Loucy (cell line): ENCODE measurements at regions not wholly inside any gene's neighbourhood (a gene's known extent, or its start where the extent isn't known, plus 50 kb on each side); places are given as distances from the start of the nearest gene placed in this dataset.

ENCODE experiments used
- EZH2phosphoT487 ChIP-seq: fragments of 200-600 bp; IDR thresholded peaks from 2 replicates; pipeline ENCODE4 v1.6.1; 2018; ENCODE audit warnings: antibody characterized with exemption, mild to moderate bottlenecking, moderate library complexity, borderline replicate concordance
- TF ChIP-seq, protein P1 (sequence below): fragments of 200-600 bp; sonication (generic); conservative IDR thresholded peaks from 2 replicates; pipeline ENCODE4 v1.5.1; 2014; ENCODE audit warnings: mild to moderate bottlenecking, antibody characterized with exemption, low read length

DNA sequence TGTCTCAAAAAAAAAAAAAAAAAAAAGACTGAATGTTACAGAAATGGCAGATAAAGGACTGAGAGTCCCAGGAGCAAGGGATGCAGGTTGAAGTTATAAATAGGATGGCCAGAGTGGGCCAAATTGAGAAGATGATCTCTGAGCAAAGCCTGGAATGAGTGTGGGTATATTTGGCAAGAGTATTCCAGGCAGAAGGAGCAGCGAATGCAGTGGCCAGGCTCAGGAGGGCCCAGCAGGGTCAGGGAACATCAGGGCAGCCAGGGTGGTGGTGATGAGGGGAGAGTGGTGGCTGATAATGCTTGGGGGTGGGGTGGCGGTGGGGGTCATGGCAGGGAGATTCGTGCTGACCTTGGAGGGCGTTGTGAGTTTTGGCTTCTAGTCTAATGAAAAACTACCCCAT is 141.3 kb upstream of the AGAP1 start:
- TF ChIP-seq, protein P1, sequence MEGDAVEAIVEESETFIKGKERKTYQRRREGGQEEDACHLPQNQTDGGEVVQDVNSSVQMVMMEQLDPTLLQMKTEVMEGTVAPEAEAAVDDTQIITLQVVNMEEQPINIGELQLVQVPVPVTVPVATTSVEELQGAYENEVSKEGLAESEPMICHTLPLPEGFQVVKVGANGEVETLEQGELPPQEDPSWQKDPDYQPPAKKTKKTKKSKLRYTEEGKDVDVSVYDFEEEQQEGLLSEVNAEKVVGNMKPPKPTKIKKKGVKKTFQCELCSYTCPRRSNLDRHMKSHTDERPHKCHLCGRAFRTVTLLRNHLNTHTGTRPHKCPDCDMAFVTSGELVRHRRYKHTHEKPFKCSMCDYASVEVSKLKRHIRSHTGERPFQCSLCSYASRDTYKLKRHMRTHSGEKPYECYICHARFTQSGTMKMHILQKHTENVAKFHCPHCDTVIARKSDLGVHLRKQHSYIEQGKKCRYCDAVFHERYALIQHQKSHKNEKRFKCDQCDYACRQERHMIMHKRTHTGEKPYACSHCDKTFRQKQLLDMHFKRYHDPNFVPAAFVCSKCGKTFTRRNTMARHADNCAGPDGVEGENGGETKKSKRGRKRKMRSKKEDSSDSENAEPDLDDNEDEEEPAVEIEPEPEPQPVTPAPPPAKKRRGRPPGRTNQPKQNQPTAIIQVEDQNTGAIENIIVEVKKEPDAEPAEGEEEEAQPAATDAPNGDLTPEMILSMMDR: no peak
- no peak for TF ChIP-seq EZH2phosphoT487
